GM12873 (cell line): ENCODE measurements at regions not wholly inside any gene's neighbourhood (a gene's known extent, or its start where the extent isn't known, plus 50 kb on each side); places are given as distances from the start of the nearest gene placed in this dataset.

Experiments used
- CTCF ChIP-seq: IDR thresholded peaks from 2 replicates; pipeline ENCODE4 v1.5.1; 2012; ENCODE audit warnings: low read depth, mild to moderate bottlenecking, moderate library complexity, low read length, control low read depth; ENCODE audit not compliant: insufficient read depth; ENCODE audit errors: missing control alignments

DNA sequence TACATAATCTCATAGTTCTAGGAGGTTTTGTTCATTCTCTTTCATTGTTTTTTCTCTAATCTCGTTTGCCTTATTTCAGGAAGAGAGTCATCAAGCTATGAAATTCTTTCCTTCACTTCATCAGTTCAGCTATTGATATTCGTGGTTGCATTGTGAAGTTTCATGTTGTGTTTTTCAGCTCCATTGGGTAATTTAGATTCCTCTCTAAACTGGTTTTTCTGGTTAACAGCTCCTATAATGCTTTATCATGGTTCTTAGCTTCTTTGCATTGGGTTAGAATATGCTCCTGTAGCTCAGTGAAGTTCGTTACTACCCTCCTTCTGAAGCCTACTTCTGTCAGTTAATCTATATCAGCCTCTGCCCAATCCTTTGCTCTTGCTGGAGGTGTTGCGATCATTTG, 69.4 kb upstream of the CD96 start:
- TF ChIP-seq CTCF, result no peak

DNA sequence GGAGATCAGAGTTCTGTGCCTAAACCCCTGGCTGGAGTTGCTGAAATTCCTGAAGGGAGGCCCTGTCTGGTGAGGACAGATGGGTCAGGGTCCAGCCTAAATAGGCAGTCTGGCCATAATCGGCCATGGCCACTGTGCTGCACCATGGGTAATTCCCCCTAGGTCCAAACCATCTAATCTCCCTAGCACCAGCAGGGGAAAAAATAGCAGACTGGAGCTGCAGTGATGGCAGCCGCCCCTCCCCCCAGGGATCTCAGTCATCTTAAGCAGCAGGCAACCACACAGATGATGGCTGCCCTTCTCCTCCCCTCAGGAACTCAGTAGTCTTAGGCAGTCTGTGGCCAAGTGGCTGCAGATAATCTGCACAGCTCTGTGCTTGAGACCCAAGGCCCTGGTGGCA, 68.4 kb upstream of the CD96 start:
- no peak for TF ChIP-seq CTCF

DNA sequence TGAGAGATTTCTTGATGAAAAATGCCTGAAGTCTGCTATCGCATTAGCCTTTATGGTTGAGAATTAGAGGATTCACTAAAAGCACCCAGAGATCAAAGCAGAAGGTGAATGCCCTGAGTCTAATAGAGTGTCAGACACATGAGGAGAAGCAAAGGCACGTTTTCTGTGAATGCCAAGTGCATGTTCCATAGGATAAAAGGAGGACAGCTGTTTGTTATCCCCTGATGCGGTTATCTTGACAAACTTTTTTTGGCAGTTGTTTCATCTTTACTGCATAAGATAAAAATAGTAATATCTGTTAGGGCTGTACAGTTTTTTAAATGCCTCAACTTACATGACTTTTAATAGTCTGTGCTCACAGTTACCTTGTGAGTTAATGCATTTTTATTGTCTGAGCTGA, 65.3 kb upstream of the CD96 start:
- no peak for TF ChIP-seq CTCF

GRCh38 chr3:111480091-111480490, 61.9 kb upstream of the CD96 start:
- TF ChIP-seq CTCF, result no peak

GRCh38 chr3:111481551-111481950, 60.4 kb upstream of the CD96 start:
- TF ChIP-seq CTCF, result no peak

GRCh38 chr3:111482574-111482973, 59.4 kb upstream of the CD96 start:
- TF ChIP-seq CTCF, result no peak

DNA sequence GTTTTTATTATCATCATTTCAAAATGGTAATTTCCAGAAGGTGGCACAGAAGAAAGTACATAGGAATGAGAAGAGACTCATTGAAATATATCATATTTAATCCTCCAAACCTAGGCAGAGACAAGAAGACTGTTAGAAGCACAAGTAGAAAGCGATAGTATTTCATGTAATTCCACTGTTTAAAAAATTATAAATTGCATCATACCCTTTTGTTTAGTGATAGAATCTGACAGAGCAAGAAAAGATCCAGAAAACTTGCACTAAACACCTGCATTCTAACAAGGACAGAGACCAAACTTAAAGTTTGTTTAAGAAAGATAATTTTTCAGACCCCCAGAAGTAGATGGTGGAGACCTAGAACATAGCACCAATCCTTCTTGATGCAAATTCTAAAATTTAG, 56.9 kb upstream of the CD96 start:
- no peak for TF ChIP-seq CTCF
